GM23248 (cell line): ENCODE measurements at regions not wholly inside any gene's neighbourhood (a gene's known extent, or its start where the extent isn't known, plus 50 kb on each side); places are given as distances from the start of the nearest gene placed in this dataset.

Source experiments
- DNase-seq: peaks from one replicate; pipeline ENCODE4 v3.0.0-alpha.2; 2015
- H2AFZ ChIP-seq: fragments of 200-600 bp; sonication (generic); 2 replicates; pipeline ENCODE4 v1.6.1; 2016; ENCODE audit warnings: antibody characterized with exemption
- H3F3A ChIP-seq: fragments of 200-600 bp; sonication (generic); 2 replicates; pipeline ENCODE4 v1.6.1; 2016; ENCODE audit warnings: mild to moderate bottlenecking, antibody characterized with exemption, mixed run types; ENCODE audit not compliant: insufficient read depth
- H3K27ac ChIP-seq: fragments of 200-600 bp; sonication (generic); 2 replicates; pipeline ENCODE4 v1.5.1; 2016; ENCODE audit warnings: mild to moderate bottlenecking
- H3K27me3 ChIP-seq: fragments of 200-600 bp; sonication (generic); replicated peaks from 2 replicates; pipeline ENCODE4 v1.6.1; 2016; ENCODE audit warnings: mild to moderate bottlenecking; ENCODE audit not compliant: insufficient read depth
- H3K36me3 ChIP-seq: fragments of 200-600 bp; sonication (generic); 2 replicates; pipeline ENCODE4 v1.6.1; 2016; ENCODE audit warnings: low read depth, mild to moderate bottlenecking
- H3K4me1 ChIP-seq: fragments of 200-600 bp; sonication (generic); 2 replicates; pipeline ENCODE4 v1.6.1; 2016; ENCODE audit warnings: mild to moderate bottlenecking; ENCODE audit not compliant: insufficient read depth
- H3K4me2 ChIP-seq: fragments of 200-600 bp; sonication (generic); one replicate; pipeline ENCODE4 v1.6.1; 2016; ENCODE audit warnings: mild to moderate bottlenecking; ENCODE audit not compliant: unreplicated experiment
- H3K4me3 ChIP-seq: fragments of 200-600 bp; sonication (generic); 2 replicates; pipeline ENCODE4 v1.5.1; 2016; ENCODE audit warnings: mild to moderate bottlenecking
- H3K79me2 ChIP-seq: fragments of 200-600 bp; sonication (generic); 2 replicates; pipeline ENCODE4 v1.6.1; 2016; ENCODE audit warnings: mild to moderate bottlenecking; ENCODE audit not compliant: insufficient read depth
- H3K9ac ChIP-seq: fragments of 200-600 bp; sonication (generic); 2 replicates; pipeline ENCODE4 v1.6.1; 2016; ENCODE audit warnings: mild to moderate bottlenecking
- H3K9me2 ChIP-seq: fragments of 200-600 bp; sonication (generic); 2 replicates; pipeline ENCODE4 v1.6.1; 2016; ENCODE audit warnings: mixed run types, mild to moderate bottlenecking, moderate library complexity; ENCODE audit not compliant: insufficient read depth
- H3K9me3 ChIP-seq: fragments of 200-600 bp; sonication (generic); one replicate; pipeline ENCODE4 v1.6.1; 2017; ENCODE audit warnings: low read depth
- H4K20me1 ChIP-seq: fragments of 200-600 bp; sonication (generic); 2 replicates; pipeline ENCODE4 v1.6.0; 2016; ENCODE audit not compliant: insufficient read depth
- EZH2 ChIP-seq: fragments of 200-600 bp; sonication (generic); IDR thresholded peaks from 2 replicates; pipeline ENCODE4 v1.6.1; 2018; ENCODE audit warnings: antibody characterized with exemption, mild to moderate bottlenecking; ENCODE audit not compliant: insufficient read depth, poor library complexity, severe bottlenecking
- EZH2phosphoT487 ChIP-seq: fragments of 200-600 bp; sonication (generic); IDR thresholded peaks from 2 replicates; pipeline ENCODE4 v1.6.1; 2018; ENCODE audit warnings: antibody characterized with exemption, moderate library complexity, mild to moderate bottlenecking, low read depth; ENCODE audit not compliant: insufficient read depth
- WGBS, 2 experiments: methylation state at CpG; one replicate each; pipeline ENCODE4 v1.1.6; 2015 to 2017; ENCODE audit warnings: low lambda C conversion rate in 2 of 2, low coverage in 1 of 2; ENCODE audit errors: missing lambda C conversion rate in 2 of 2; 5-methylcytosine and 5-hydroxymethylcytosine counted together
- in situ Hi-C: fragments of 300-500 bp; cut with MboI; formaldehyde crosslinking; loops from 2 replicates; pipeline ENCODE4 v1.15.0; 2020

DNA sequence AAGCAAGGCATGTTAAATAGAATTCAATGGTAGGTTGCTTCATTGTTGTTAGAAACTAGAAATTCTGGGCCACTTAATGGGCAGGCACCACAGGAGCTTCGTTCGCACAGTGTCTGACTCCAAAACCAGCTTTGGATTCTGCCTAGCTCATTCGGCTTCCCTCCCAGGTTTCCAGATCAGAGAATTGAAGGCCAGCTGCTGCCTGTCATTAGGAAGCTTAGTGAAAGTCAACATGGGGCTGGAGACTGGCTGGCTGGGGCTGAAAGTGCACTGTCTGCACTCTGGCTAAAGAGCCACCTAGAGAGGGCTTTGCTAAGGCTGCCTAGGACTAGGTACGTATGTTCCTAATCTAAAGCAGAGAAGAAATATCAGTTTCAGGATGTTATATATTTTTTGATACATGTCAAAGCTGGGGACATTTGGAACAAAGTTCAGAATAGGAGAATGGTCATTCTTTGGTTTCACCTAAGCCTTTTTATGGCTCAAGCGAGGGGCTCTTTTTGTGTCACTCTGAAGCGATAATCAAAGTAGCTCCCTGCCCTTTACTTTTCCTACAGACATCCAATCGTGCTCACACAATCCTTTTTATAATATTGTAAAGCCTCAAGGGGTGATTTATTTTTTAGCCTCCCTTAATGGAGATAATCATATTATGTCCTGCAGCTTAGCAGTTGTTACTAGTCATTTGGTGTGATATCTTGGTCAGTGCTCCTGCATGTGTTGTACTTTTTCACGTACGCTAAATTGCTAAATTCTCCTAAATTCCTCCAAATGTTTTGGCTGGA, 238.5 kb upstream of the NAV3 start:
- TF ChIP-seq EZH2phosphoT487 (no peak), EZH2 (no peak)
- no peak overlapping the region for H3K4me2 ChIP-seq
- no peak for DNase-seq
- in situ Hi-C loops = no loop called here
- no peaks in the 10 kb centered on the region for H4K20me1 ChIP-seq
- H3K27ac ChIP-seq = no peak overlapping the region
- no peaks in the 10 kb centered on the region; the same call in 1 of the 2 replicates for H3K4me1 ChIP-seq
- no peaks in the 10 kb centered on the region for H3K9me2 ChIP-seq
- H3F3A ChIP-seq = no peaks in the 10 kb centered on the region
- no peaks in the 10 kb centered on the region for H3K27me3 ChIP-seq
- no peaks in the 10 kb centered on the region for H3K9me3 ChIP-seq
- no peaks in the 10 kb centered on the region for H3K79me2 ChIP-seq
- no peak overlapping the region for H3K4me3 ChIP-seq
- no peaks in the 10 kb centered on the region for H3K36me3 ChIP-seq
- 88% methylated on average over 9 of the region's 9 CpGs for WGBS, 2 experiments
- H3K9ac ChIP-seq = no peak overlapping the region
- no peak overlapping the region for H2AFZ ChIP-seq

DNA sequence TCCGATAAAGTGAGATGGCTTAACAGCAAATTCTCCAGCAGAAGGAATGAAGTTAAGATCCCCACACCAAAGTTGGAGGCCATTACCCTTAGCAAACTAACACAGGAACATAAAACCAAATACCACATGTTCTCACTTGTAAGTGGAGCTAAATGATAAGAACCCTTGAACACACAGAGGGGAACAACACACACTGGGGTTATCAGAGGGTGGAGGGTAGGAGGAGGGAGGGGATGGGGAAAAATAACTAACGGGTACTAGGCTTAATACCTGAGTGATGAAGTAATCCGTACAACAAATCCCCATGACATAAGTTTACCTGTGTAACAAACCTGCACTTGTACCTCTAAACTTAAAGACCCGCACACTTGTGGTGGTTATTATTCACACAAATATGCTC, 240.4 kb upstream of the NAV3 start:
- no peak for DNase-seq
- 81 to 86% methylated on average over 4 of the region's 4 CpGs for WGBS, 2 experiments
- no peaks in the 10 kb centered on the region for H3K9me2 ChIP-seq

DNA sequence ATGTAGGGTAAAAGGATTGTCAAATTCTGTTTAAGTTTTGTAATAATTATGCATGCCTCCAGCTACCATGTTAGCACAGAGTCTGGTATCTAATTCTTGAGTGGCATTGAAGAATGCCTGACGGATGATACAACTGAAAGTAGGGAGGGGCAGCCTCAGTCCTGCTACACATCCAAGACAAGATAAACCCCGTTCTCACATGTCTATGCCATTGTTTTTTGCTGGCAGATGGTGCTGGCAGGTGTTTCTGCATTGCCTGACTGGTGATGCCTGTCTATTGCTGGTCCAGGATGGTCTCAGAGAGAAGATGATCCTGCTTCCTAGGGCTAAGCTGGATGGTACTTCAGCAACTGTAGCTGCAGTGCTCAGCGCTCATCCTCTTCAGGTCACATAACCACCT, 245.8 kb upstream of the NAV3 start:
- no peaks in the 10 kb centered on the region for H3K79me2 ChIP-seq
- H3K36me3 ChIP-seq = no peaks in the 10 kb centered on the region
- H3K27me3 ChIP-seq = no peaks in the 10 kb centered on the region
- DNase-seq = no peak
- H4K20me1 ChIP-seq = no peaks in the 10 kb centered on the region
- H3K4me3 ChIP-seq = no peak overlapping the region
- no peaks in the 10 kb centered on the region for H3K9me2 ChIP-seq
- no peaks in the 10 kb centered on the region for H3K4me1 ChIP-seq
- no peak overlapping the region for H3K27ac ChIP-seq
- in situ Hi-C loops = no loop called here
- TF ChIP-seq EZH2phosphoT487 = no peak
- TF ChIP-seq EZH2 = no peak
- no peaks in the 10 kb centered on the region for H3F3A ChIP-seq
- 75 to 81% methylated on average over 3 of the region's 3 CpGs for WGBS, 2 experiments
- no peak overlapping the region for H2AFZ ChIP-seq
- no peak overlapping the region for H3K4me2 ChIP-seq
- H3K9ac ChIP-seq = no peak overlapping the region
- no peaks in the 10 kb centered on the region for H3K9me3 ChIP-seq

More for the DNA sequence above, 240.4 kb upstream of the NAV3 start:
- Histone ChIP-seq H3K4me3 (no peak overlapping the region), H3K4me2 (no peak overlapping the region), H4K20me1 (no peaks in the 10 kb centered on the region), H3K79me2 (no peaks in the 10 kb centered on the region), H3K27me3 (no peaks in the 10 kb centered on the region), H3K9me3 (no peaks in the 10 kb centered on the region), H3K36me3 (no peaks in the 10 kb centered on the region), H2AFZ (no peak overlapping the region), H3K9ac (no peak overlapping the region), H3K27ac (no peak overlapping the region), H3F3A (no peaks in the 10 kb centered on the region), H3K4me1 (no peaks in the 10 kb centered on the region; the same call in 1 of the 2 replicates)
- in situ Hi-C loops = no loop called here
- TF ChIP-seq EZH2 (no peak), EZH2phosphoT487 (no peak)

DNA sequence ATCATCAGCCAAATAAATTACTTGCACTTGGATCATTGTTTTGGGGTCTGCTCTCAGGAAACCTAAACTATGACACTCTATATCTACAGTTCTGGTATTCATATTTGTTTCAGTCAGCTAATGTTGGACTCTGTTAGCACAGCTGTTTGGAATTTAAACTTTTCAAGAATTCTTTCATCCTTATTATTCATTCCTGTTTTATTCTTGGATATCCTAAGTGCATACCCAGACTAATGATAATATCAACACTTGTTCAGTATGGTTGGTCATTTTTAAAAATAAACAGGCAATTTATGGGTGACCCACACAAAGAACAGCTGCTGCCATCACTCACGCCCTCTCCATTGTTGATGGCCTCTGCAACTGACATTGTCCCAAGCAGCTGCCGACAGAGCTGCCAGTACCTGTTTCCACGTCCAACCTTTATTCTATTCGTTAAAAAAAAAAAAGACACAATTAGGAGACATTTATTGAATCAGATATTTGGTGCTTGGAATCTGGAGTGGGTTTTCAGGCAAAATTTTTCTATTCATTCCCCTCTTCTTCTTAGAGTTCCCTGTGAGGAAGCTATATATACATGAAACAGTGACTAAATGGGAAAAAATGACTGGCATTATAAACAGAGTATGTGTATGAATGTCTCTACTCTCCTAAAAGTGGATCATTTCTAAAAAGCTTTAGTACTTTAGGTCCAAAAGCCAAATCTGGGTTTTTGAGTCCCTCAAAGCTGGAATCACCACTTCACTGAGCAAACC, 252.1 kb upstream of the NAV3 start:
- peak overlapping the region; percentile 41 for H3K4me3 ChIP-seq
- in situ Hi-C loops = no loop called here
- H4K20me1 ChIP-seq = no peaks in the 10 kb centered on the region
- TF ChIP-seq EZH2phosphoT487 = no peak
- no peak for TF ChIP-seq EZH2
- H3K9me2 ChIP-seq = no peaks in the 10 kb centered on the region
- H3F3A ChIP-seq = peaks cover 13% of the 10 kb centered on the region
- H3K4me2 ChIP-seq = peak overlapping the region; percentile 55
- no peaks in the 10 kb centered on the region for H3K27me3 ChIP-seq
- no peak overlapping the region for H3K9ac ChIP-seq
- peak overlapping the region; percentile 22; the same call in 1 of the 2 replicates for H3K27ac ChIP-seq
- WGBS, 2 experiments = 29 to 32% methylated on average over 4 of the region's 4 CpGs
- no peaks in the 10 kb centered on the region for H3K9me3 ChIP-seq
- H3K36me3 ChIP-seq = no peaks in the 10 kb centered on the region
- peak; percentile 25 for DNase-seq
- no peak overlapping the region for H2AFZ ChIP-seq
- H3K79me2 ChIP-seq = no peaks in the 10 kb centered on the region
- peaks cover 21% of the 10 kb centered on the region for H3K4me1 ChIP-seq
